ENCODE measurements at regions not wholly inside any gene's neighbourhood (a gene's known extent, or its start where the extent isn't known, plus 50 kb on each side); places are given as distances from the start of the nearest gene placed in this dataset.

GRCh38 chr20:57031867-57032355 is 234.5 kb downstream of the BMP7 start:
- H3K36me3 Mint-ChIP-seq (ENCODE audit: low read depth), result no peaks in the 10 kb centered on the region
- no peak for DNase-seq
- peaks cover 5% of the 10 kb centered on the region for H3K27me3 Mint-ChIP-seq
- H3K4me3 Mint-ChIP-seq, result no peak overlapping the region
- no peak overlapping the region for H3K27ac Mint-ChIP-seq
- no peaks in the 10 kb centered on the region for H3K9me3 Mint-ChIP-seq
- H3K4me1 Mint-ChIP-seq, result no peaks in the 10 kb centered on the region
- intact Hi-C loops (cut with micrococcal nuclease), result no loop called here

- Mint-ChIP-seq H3K4me3 (no peak overlapping the region), H3K9me3 (no peaks in the 10 kb centered on the region), H3K36me3 (ENCODE audit: low read depth) (no peaks in the 10 kb centered on the region), H3K27me3 (peaks cover 5% of the 10 kb centered on the region), H3K27ac (no peak overlapping the region), H3K4me1 (no peaks in the 10 kb centered on the region)
- intact Hi-C loops (cut with micrococcal nuclease), result no loop called here
- DNase-seq, result no peak
Measured at GRCh38 chr20:57032847-57033246, 233.6 kb downstream of the BMP7 start.

- peaks cover 5% of the 10 kb centered on the region for H3K27me3 Mint-ChIP-seq
- H3K4me3 Mint-ChIP-seq, result no peak overlapping the region
- no peaks in the 10 kb centered on the region for H3K9me3 Mint-ChIP-seq
- no peaks in the 10 kb centered on the region for H3K4me1 Mint-ChIP-seq
- DNase-seq, result no peak
- no peaks in the 10 kb centered on the region for H3K36me3 Mint-ChIP-seq (ENCODE audit: low read depth)
- no peak overlapping the region for H3K27ac Mint-ChIP-seq
- intact Hi-C loops (cut with micrococcal nuclease), result no loop called here
Measured at GRCh38 chr20:57034001-57034400, 232.4 kb downstream of the BMP7 start.

GRCh38 chr20:57037689-57038088 is 228.8 kb downstream of the BMP7 start:
- Mint-ChIP-seq H3K4me1 (no peaks in the 10 kb centered on the region), H3K27ac (no peak overlapping the region), H3K4me3 (no peak overlapping the region), H3K27me3 (peaks cover under 1% of the 10 kb centered on the region), H3K36me3 (ENCODE audit: low read depth) (no peaks in the 10 kb centered on the region), H3K9me3 (no peaks in the 10 kb centered on the region)
- intact Hi-C loops (cut with micrococcal nuclease), result no loop called here
- DNase-seq, result no peak

- Mint-ChIP-seq H3K4me3 (no peak overlapping the region), H3K4me1 (no peaks in the 10 kb centered on the region), H3K27ac (no peak overlapping the region), H3K36me3 (ENCODE audit: low read depth) (no peaks in the 10 kb centered on the region), H3K9me3 (no peaks in the 10 kb centered on the region), H3K27me3 (peaks cover 3% of the 10 kb centered on the region)
- intact Hi-C loops (cut with micrococcal nuclease), result no loop called here
- DNase-seq, result no peak
Measured at GRCh38 chr20:57038608-57039440, 227.6 kb downstream of the BMP7 start.

GRCh38 chr20:57040466-57040865 is 226.0 kb downstream of the BMP7 start:
- no peak overlapping the region for H3K27ac Mint-ChIP-seq
- no peaks in the 10 kb centered on the region for H3K4me1 Mint-ChIP-seq
- H3K4me3 Mint-ChIP-seq, result no peak overlapping the region
- intact Hi-C loops (cut with micrococcal nuclease), result no loop called here
- H3K27me3 Mint-ChIP-seq, result peaks cover 3% of the 10 kb centered on the region
- no peak for DNase-seq
- H3K9me3 Mint-ChIP-seq, result no peaks in the 10 kb centered on the region
- H3K36me3 Mint-ChIP-seq (ENCODE audit: low read depth), result no peaks in the 10 kb centered on the region

GRCh38 chr20:57040924-57041323 is 225.5 kb downstream of the BMP7 start:
- no peaks in the 10 kb centered on the region for H3K9me3 Mint-ChIP-seq
- H3K4me1 Mint-ChIP-seq, result no peaks in the 10 kb centered on the region
- no peak overlapping the region for H3K27ac Mint-ChIP-seq
- H3K36me3 Mint-ChIP-seq (ENCODE audit: low read depth), result no peaks in the 10 kb centered on the region
- peaks cover 3% of the 10 kb centered on the region for H3K27me3 Mint-ChIP-seq
- DNase-seq, result no peak
- intact Hi-C loops (cut with micrococcal nuclease), result no loop called here
- no peak overlapping the region for H3K4me3 Mint-ChIP-seq

- H3K4me1 Mint-ChIP-seq, result no peaks in the 10 kb centered on the region
- DNase-seq, result no peak
- no peaks in the 10 kb centered on the region for H3K36me3 Mint-ChIP-seq (ENCODE audit: low read depth)
- intact Hi-C loops (cut with micrococcal nuclease), result no loop called here
- no peaks in the 10 kb centered on the region for H3K9me3 Mint-ChIP-seq
- H3K27me3 Mint-ChIP-seq, result peaks cover 3% of the 10 kb centered on the region
- no peak overlapping the region for H3K4me3 Mint-ChIP-seq
- H3K27ac Mint-ChIP-seq, result no peak overlapping the region
Measured at GRCh38 chr20:57043091-57043490, 223.3 kb downstream of the BMP7 start.

- DNase-seq, result no peak
- intact Hi-C loops (cut with micrococcal nuclease), result no loop called here
Measured at GRCh38 chr20:57043669-57044268, 222.7 kb downstream of the BMP7 start.

GRCh38 chr20:57047281-57048026 is 219.0 kb downstream of the BMP7 start:
- H3K27ac Mint-ChIP-seq, result no peak overlapping the region
- no peak overlapping the region for H3K4me3 Mint-ChIP-seq
- DNase-seq, result no peak
- peaks cover 3% of the 10 kb centered on the region for H3K27me3 Mint-ChIP-seq
- no peaks in the 10 kb centered on the region for H3K36me3 Mint-ChIP-seq (ENCODE audit: low read depth)
- H3K9me3 Mint-ChIP-seq, result no peaks in the 10 kb centered on the region
- H3K4me1 Mint-ChIP-seq, result no peaks in the 10 kb centered on the region
- intact Hi-C loops (cut with micrococcal nuclease), result loop anchor here (2.0 kb wide), 1 partner anchor 497 kb away; no protein-coding TSS in a partner anchor

More at GRCh38 chr20:57043669-57044268, 222.7 kb downstream of the BMP7 start:
- no peak overlapping the region for H3K4me3 Mint-ChIP-seq
- H3K9me3 Mint-ChIP-seq, result no peaks in the 10 kb centered on the region
- no peak overlapping the region for H3K27ac Mint-ChIP-seq
- H3K36me3 Mint-ChIP-seq (ENCODE audit: low read depth), result no peaks in the 10 kb centered on the region
- peaks cover 3% of the 10 kb centered on the region for H3K27me3 Mint-ChIP-seq
- H3K4me1 Mint-ChIP-seq, result no peaks in the 10 kb centered on the region

GRCh38 chr20:57048027-57048869 is 218.2 kb downstream of the BMP7 start:
- Mint-ChIP-seq H3K9me3 (no peaks in the 10 kb centered on the region), H3K4me3 (no peak overlapping the region), H3K27me3 (no peaks in the 10 kb centered on the region), H3K4me1 (no peaks in the 10 kb centered on the region), H3K27ac (no peak overlapping the region), H3K36me3 (ENCODE audit: low read depth) (no peaks in the 10 kb centered on the region)
- DNase-seq, result peak; percentile 69
- intact Hi-C loops (cut with micrococcal nuclease), result loop anchor here (2.0 kb wide), 1 partner anchor 497 kb away; no protein-coding TSS in a partner anchor

GRCh38 chr20:57049296-57049695 is 217.1 kb downstream of the BMP7 start:
- Mint-ChIP-seq H3K9me3 (no peaks in the 10 kb centered on the region), H3K4me1 (no peaks in the 10 kb centered on the region), H3K27ac (no peak overlapping the region), H3K27me3 (no peaks in the 10 kb centered on the region), H3K4me3 (no peak overlapping the region), H3K36me3 (ENCODE audit: low read depth) (no peaks in the 10 kb centered on the region)
- intact Hi-C loops (cut with micrococcal nuclease), result loop anchor here (2.0 kb wide), 1 partner anchor 498 kb away; no protein-coding TSS in a partner anchor
- no peak for DNase-seq

GRCh38 chr20:57051096-57051495 is 215.3 kb downstream of the BMP7 start:
- Mint-ChIP-seq H3K4me1 (no peaks in the 10 kb centered on the region), H3K9me3 (no peaks in the 10 kb centered on the region), H3K27ac (no peak overlapping the region), H3K4me3 (no peak overlapping the region), H3K36me3 (ENCODE audit: low read depth) (no peaks in the 10 kb centered on the region), H3K27me3 (no peaks in the 10 kb centered on the region)
- DNase-seq, result no peak
- intact Hi-C loops (cut with micrococcal nuclease), result no loop called here

Measured in activated CD4-positive, alpha-beta T cell treated with anti-CD3 and anti-CD28 coated beads, Interleukin-2, amount 10 ng/mL, durations not matched to agents 24 days and 14 days (primary cell).